Testis (tissue), 2 donors: ENCODE measurements at regions not wholly inside any gene's neighbourhood (a gene's known extent, or its start where the extent isn't known, plus 50 kb on each side); places are given as distances from the start of the nearest gene placed in this dataset.
A peak's percentile ranks its signal among the peaks of the same experiment; 100 is the strongest.

Experiments
- DNase-seq: peaks from one replicate; pipeline ENCODE4 v3.0.0-alpha.2; 2019
- H3K27ac ChIP-seq, 2 donors: fragments of 200-600 bp; sonication (generic); one replicate each; pipeline ENCODE4 v1.5.1; 2019
- H3K27me3 ChIP-seq: fragments of 200-600 bp; sonication (generic); one replicate; pipeline ENCODE4 v1.5.1; 2019
- H3K36me3 ChIP-seq: fragments of 200-600 bp; sonication (generic); one replicate; pipeline ENCODE4 v1.5.1; 2017; ENCODE audit warnings: low read depth; ENCODE audit errors: missing control alignments
- H3K4me1 ChIP-seq: fragments of 200-600 bp; sonication (generic); one replicate; pipeline ENCODE4 v1.5.1; 2019
- H3K4me3 ChIP-seq, 2 donors: fragments of 200-600 bp; sonication (generic); one replicate each; pipeline ENCODE4 v1.5.1; 2017 to 2019
- H3K9me3 ChIP-seq: fragments of 200-600 bp; sonication (generic); one replicate; pipeline ENCODE4 v1.5.1; 2017
- POLR2A ChIP-seq: fragments of 450-650 bp; IDR thresholded peaks from one replicate; pipeline ENCODE4 v1.6.1; 2017; ENCODE audit warnings: antibody characterized with exemption, mild to moderate bottlenecking, moderate library complexity
- WGBS, 2 donors: methylation state at CpG; one replicate each; pipeline ENCODE4 v1.1.5; 2018; 5-methylcytosine and 5-hydroxymethylcytosine counted together
- intact Hi-C: fragments of 100-400 bp; cut with DNase I; formaldehyde crosslinking; loops from one replicate; pipeline ENCODE4 v1.15.1; 2023; ENCODE audit warnings: low total_unique reads
- TF ChIP-seq, protein P1 (sequence below), 3 experiments: fragments of 450-650 bp in 2 of 3; fragments of 200-600 bp in 1 of 3; sonication (generic) in 1 of 3; IDR thresholded peaks; one replicate each; pipeline ENCODE4 v1.5.1; 2016 to 2019; ENCODE audit warnings: antibody characterized with exemption in 3 of 3, mild to moderate bottlenecking in 2 of 3, moderate library complexity in 1 of 3

DNA sequence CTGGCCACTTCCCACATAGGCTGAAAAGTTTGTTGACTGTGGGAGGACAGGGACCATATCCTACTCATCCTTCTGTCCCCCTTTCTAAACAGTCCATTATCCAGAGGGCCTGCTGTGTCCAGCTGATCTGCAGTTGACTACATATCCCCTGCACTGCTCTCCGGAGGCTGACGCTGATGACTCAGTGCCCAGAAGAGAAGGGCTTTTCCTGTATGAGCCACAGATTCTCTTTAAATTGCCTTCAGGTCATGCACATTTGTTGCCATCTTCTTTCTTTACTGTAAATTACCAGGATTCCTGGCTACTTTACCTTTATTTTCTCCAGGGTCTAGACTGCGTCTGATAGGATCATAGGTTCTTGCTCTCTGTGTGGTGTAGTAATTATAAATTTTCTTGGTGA lies 125.2 kb downstream of the LACC1 start:
- H3K27me3 ChIP-seq: no peaks in the 10 kb centered on the region
- H3K4me1 ChIP-seq: peaks cover 8% of the 10 kb centered on the region
- H3K4me3 ChIP-seq: no peak overlapping the region
- intact Hi-C loops: no loop called here
- no peaks in the 10 kb centered on the region for H3K36me3 ChIP-seq
- no peak for DNase-seq
- 84 to 86% methylated on average over 3 of the region's 3 CpGs for WGBS, 2 donors
- no peaks in the 10 kb centered on the region for H3K9me3 ChIP-seq
- TF ChIP-seq POLR2A: no peak
- TF ChIP-seq, protein P1, sequence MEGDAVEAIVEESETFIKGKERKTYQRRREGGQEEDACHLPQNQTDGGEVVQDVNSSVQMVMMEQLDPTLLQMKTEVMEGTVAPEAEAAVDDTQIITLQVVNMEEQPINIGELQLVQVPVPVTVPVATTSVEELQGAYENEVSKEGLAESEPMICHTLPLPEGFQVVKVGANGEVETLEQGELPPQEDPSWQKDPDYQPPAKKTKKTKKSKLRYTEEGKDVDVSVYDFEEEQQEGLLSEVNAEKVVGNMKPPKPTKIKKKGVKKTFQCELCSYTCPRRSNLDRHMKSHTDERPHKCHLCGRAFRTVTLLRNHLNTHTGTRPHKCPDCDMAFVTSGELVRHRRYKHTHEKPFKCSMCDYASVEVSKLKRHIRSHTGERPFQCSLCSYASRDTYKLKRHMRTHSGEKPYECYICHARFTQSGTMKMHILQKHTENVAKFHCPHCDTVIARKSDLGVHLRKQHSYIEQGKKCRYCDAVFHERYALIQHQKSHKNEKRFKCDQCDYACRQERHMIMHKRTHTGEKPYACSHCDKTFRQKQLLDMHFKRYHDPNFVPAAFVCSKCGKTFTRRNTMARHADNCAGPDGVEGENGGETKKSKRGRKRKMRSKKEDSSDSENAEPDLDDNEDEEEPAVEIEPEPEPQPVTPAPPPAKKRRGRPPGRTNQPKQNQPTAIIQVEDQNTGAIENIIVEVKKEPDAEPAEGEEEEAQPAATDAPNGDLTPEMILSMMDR (IDR thresholded peaks at IDR 0.05): no peak
- no peak overlapping the region for H3K27ac ChIP-seq

DNA sequence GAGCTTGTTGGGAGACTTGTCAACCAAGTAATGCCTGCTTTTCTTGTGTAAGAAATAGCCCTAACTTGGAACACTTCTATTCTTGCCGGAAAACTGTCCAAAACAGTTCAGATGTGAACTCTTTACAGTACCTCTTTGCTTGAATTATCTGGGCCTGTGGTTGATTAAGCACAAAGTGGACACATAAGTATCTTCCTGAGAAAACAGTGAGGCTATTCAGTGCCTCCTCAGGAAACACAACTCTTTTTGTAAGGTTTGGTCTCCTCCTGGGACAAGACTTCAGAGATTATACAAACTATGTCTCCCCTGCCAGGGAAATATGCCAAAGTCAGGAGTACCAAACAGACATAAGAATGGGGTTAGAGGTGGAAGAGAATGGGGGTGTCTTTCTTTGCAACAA lies 127.7 kb downstream of the LACC1 start:
- H3K27ac ChIP-seq: peak overlapping the region; percentile 35 to 55
- WGBS, 2 donors: 57 to 61% methylated on average over 1 of the region's 1 CpG
- intact Hi-C loops: no loop called here
- H3K4me3 ChIP-seq: no peak overlapping the region
- H3K9me3 ChIP-seq: no peaks in the 10 kb centered on the region
- H3K36me3 ChIP-seq: no peaks in the 10 kb centered on the region
- peaks cover 3% of the 10 kb centered on the region for H3K4me1 ChIP-seq
- DNase-seq: peak; percentile 49
- TF ChIP-seq, protein P1 (IDR thresholded peaks at IDR 0.05): no peak
- TF ChIP-seq POLR2A: no peak
- no peaks in the 10 kb centered on the region for H3K27me3 ChIP-seq

DNA sequence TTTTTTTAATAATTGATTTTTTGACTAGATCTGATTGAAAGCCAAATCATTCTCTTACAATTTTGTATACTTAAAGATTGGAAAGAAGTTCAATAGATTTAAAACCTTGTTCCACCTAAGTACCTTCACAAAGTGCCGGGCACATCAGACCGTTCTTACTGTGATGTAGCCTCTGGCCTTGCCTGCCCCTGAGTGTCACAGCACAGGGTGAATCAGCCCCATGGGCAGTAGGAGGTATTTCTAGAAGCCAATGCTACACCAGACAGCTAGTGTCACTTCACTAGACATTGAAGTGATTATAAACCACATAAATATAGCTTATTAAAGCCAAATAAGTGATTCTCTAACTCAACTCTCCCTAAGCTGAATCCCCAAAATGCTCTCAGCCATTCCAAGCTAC lies 131.3 kb downstream of the LACC1 start:
- intact Hi-C loops: no loop called here
- Histone ChIP-seq H3K27ac (no peak overlapping the region), H3K27me3 (no peaks in the 10 kb centered on the region), H3K36me3 (no peaks in the 10 kb centered on the region), H3K4me1 (peaks cover 5% of the 10 kb centered on the region), H3K9me3 (no peaks in the 10 kb centered on the region), H3K4me3 (no peak overlapping the region)
- 92 to 98% methylated on average over 2 of the region's 2 CpGs for WGBS, 2 donors
- no peak for TF ChIP-seq POLR2A
- TF ChIP-seq, protein P1 (IDR thresholded peaks at IDR 0.05): no peak
- no peak for DNase-seq

DNA sequence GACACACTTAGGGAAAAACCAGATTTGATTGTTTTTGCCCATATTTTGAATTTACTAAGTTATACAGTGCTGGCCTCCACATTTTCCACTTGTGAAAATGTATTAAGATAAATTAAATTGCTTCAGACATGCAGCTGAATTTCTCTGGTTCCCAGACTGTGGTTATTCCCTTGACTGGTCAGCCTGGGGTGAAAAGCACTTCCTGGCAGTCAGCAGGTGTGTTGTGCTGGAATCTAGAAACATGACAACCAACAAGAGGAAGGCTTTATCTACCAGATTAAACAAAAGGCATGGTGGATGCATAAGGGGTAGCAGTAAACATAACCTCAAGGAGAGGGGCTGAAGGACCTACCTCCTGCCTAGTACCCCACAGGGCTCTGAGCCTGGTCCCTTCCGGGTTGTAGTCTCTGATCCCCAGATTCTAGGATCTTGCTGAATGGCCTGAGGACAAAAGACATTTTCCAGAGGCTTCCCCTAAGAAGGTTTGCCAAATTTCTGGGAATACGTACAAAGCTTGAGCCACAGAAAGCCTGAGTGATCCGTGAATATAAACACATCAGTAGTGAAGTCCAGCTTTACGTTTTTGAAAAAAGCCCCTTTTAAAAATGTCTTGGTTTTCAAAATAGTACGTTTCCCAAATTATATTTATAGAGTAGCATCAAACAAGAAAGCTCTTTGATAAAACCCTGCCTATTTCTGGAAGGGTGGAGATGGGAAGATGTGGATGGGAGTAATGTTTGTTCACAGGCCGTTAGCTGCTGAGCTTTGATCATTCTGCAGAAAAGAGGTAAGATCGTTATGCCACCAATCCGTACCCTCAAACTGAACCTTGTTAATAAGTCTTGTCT lies 133.4 kb downstream of the LACC1 start:
- no peak for TF ChIP-seq POLR2A
- TF ChIP-seq, protein P1 (IDR thresholded peaks at IDR 0.05): no peak
- intact Hi-C loops: no loop called here
- peaks cover 5% of the 10 kb centered on the region for H3K4me1 ChIP-seq
- no peak for DNase-seq
- no peaks in the 10 kb centered on the region for H3K36me3 ChIP-seq
- H3K4me3 ChIP-seq: no peak overlapping the region
- H3K27me3 ChIP-seq: no peaks in the 10 kb centered on the region
- peak overlapping the region; percentile 9 to 47 for H3K27ac ChIP-seq
- WGBS, 2 donors: 78 to 89% methylated on average over 8 of the region's 8 CpGs
- no peaks in the 10 kb centered on the region for H3K9me3 ChIP-seq
